ENCODE measurements at regions not wholly inside any gene's neighbourhood (a gene's known extent, or its start where the extent isn't known, plus 50 kb on each side); places are given as distances from the start of the nearest gene placed in this dataset.
"Not testable (repeated sequence)": the region's sequence is repeated elsewhere in the genome, so short reads cannot be mapped to it uniquely, and the experiment has no call there.

- Histone ChIP-seq H3K4me1 (replicated peaks in 1 of 2) (peaks cover 34 to 49% of the 10 kb centered on the region in 2 donors), H3K27ac (peak overlapping the region in 1 of 2 donors; percentile 52), H3K4me3 (no peak overlapping the region)
- in situ Hi-C loops (cut with MboI; ENCODE audit: low pct_unique_long_range_greater_than_20kb in 2 of 9, low sequenced_read_pairs in 9 of 9, unreplicated experiment in 9 of 9) = no loop called here
- 80 to 100% (median 89%) methylated on average over 1 to 3 of the region's 3 CpGs; no CpG with 5 or more reads in 2 of the 10 experiments for WGBS, 10 experiments
- peak in 5 of 8 experiments; percentile 32 to 65 (median 50) for ATAC-seq (replicated peaks in 6 of 8)
Observed at GRCh38 chr1:232579958-232580941, 49.7 kb downstream of the SIPA1L2 start.

DNA sequence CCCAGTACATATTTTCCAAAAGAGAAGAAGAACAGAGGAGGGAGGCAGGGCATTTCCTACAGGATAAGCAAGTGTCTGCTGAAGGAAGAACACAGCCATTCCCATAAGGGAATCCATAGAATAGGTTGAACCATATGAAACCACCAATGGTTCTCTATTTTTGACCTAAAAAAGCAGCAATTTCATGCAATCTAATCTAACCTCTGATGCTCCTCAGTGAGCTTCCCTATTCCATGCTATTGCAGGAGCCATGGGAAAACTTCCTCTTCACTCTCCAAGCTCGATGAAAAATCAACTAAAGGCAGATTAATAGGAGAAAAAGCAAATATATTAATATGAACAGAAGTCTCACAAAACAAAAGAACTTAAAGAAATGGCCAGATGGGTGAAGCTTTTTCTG lies 50.5 kb downstream of the SIPA1L2 start:
- Histone ChIP-seq H3K27ac (no peak overlapping the region), H3K4me1 (replicated peaks in 1 of 2) (peaks cover 33 to 47% of the 10 kb centered on the region in 2 donors), H3K4me3 (no peak overlapping the region)
- ATAC-seq (replicated peaks in 6 of 8) = no peak
- 25 to 100% (median 100%) methylated on average over 1 of the region's 1 CpG; no CpG with 5 or more reads in 3 of the 10 experiments for WGBS, 10 experiments
- in situ Hi-C loops (cut with MboI; ENCODE audit: low pct_unique_long_range_greater_than_20kb in 2 of 9, low sequenced_read_pairs in 9 of 9, unreplicated experiment in 9 of 9) = no loop called here

DNA sequence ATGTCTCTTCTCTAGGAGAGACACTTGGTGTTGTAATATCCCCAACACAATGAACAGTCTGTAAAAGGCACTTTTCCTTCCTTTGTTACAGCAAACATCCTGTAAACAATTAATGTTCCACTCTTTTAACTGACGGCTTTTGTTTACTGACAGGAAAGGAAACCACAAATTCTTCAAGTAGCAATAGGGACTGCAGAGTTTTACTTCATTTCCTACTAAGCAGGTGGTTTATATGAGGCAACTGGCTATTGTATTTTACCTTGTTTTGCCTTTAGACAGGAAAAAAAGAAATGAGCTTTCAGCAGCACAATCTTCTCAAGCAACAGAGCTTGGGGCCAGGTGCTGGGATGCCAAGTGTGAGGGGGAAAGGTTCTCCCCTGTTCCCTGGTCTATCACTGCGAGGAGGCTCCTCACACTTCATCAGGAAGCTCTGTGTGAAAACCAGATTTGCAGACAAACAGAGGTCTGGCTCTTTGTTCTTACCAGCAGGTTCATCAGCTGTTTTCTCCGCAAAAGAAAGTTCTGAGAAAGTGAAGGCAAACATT lies 51.2 kb downstream of the SIPA1L2 start:
- in situ Hi-C loops (cut with MboI; ENCODE audit: low pct_unique_long_range_greater_than_20kb in 2 of 9, low sequenced_read_pairs in 9 of 9, unreplicated experiment in 9 of 9) = no loop called here
- Histone ChIP-seq H3K4me1 (replicated peaks in 1 of 2) (peaks cover 33 to 47% of the 10 kb centered on the region in 2 donors), H3K4me3 (no peak overlapping the region), H3K27ac (no peak overlapping the region)
- ATAC-seq (replicated peaks in 6 of 8) = peak in 3 of 8 experiments; percentile 38 to 78 (median 65)
- 25 to 100% (median 45%) methylated on average over 1 to 3 of the region's 3 CpGs for WGBS, 10 experiments

DNA sequence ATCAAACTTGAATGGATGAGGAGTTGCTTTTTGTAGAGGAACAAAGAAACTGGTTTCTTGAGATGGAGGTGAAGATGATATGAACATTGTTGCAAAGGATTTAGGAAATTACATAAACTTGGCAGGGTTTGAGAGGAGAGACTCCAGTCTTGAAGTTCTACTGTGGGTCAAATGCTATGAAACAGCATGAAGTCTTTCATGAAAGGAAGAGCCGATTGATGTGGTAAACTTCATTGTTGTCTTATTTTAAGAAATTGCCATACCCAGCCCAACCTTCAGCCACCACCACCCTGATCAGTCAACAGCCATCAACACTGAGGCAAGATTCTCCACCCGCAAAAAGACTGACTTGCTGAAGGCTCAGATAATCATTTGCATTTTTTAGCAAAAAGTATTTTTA lies 52.2 kb downstream of the SIPA1L2 start:
- 0 to 71% (median 45%) methylated on average over 1 to 2 of the region's 2 CpGs; no CpG with 5 or more reads in 1 of the 10 experiments for WGBS, 10 experiments
- no peak overlapping the region for H3K27ac ChIP-seq

DNA sequence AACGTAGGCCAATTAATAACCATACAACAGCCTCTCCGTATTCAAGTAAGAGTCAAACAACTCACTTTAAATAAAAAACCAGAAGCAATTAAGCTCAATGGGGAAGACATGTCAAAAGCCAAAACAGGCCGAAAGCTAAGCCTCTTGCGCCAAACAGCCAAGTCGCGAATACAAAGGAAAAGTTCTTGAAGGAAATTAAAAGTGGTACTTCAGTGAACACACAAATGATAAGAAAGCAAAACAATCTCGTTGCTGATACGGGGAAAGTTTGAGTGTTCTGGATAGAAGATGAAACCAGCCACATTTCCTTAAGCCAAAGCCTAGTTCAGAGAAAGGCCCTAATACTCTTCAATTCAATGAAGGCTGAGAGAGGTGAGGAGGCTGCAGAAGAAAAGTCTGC lies 53.4 kb downstream of the SIPA1L2 start:
- H3K4me1 ChIP-seq (replicated peaks in 1 of 2) = peaks cover 33 to 53% of the 10 kb centered on the region in 2 donors
- H3K4me3 ChIP-seq = no peak overlapping the region
- no peak overlapping the region for H3K27ac ChIP-seq
- ATAC-seq (replicated peaks in 6 of 8) = no peak
- WGBS, 10 experiments = 72 to 100% (median 85%) methylated on average over 1 to 8 of the region's 8 CpGs; no CpG with 5 or more reads in 1 of the 10 experiments
- in situ Hi-C loops (cut with MboI; ENCODE audit: low pct_unique_long_range_greater_than_20kb in 2 of 9, low sequenced_read_pairs in 9 of 9, unreplicated experiment in 9 of 9) = no loop called here

More for the DNA sequence above, 52.2 kb downstream of the SIPA1L2 start:
- ATAC-seq (replicated peaks in 6 of 8) = peak in 3 of 8 experiments; percentile 10 to 52 (median 45)
- in situ Hi-C loops (cut with MboI; ENCODE audit: low pct_unique_long_range_greater_than_20kb in 2 of 9, low sequenced_read_pairs in 9 of 9, unreplicated experiment in 9 of 9) = no loop called here
- Histone ChIP-seq H3K4me3 (no peak overlapping the region), H3K4me1 (replicated peaks in 1 of 2) (peaks cover 33 to 49% of the 10 kb centered on the region in 2 donors)

DNA sequence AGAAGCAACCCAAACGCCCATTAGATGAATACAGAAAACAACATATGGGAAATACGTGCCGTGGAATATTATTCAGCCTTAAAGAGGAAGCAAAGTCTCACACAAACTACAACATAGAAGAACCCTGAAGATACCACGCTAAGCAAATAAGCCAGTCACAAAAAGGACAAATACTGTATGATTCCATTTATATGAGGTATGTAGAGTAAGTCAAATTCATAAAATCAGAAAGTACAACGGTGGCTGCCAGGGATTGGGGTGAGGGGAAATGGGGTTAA lies 54.2 kb downstream of the SIPA1L2 start:
- WGBS, 10 experiments = 25 to 100% (median 83%) methylated on average over 1 to 5 of the region's 5 CpGs; no CpG with 5 or more reads in 1 of the 10 experiments
- ATAC-seq (replicated peaks in 6 of 8) = no peak
- Histone ChIP-seq H3K4me1 (replicated peaks in 1 of 2) (peaks cover 28 to 52% of the 10 kb centered on the region in 2 donors), H3K27ac (no peak overlapping the region), H3K4me3 (no peak overlapping the region)
- in situ Hi-C loops (cut with MboI; ENCODE audit: low pct_unique_long_range_greater_than_20kb in 2 of 9, low sequenced_read_pairs in 9 of 9, unreplicated experiment in 9 of 9) = no loop called here

GRCh38 chr1:232574889-232575762 lies 54.8 kb downstream of the SIPA1L2 start:
- in situ Hi-C loops (cut with MboI; ENCODE audit: low pct_unique_long_range_greater_than_20kb in 2 of 9, low sequenced_read_pairs in 9 of 9, unreplicated experiment in 9 of 9) = no loop called here
- Histone ChIP-seq H3K4me1 (replicated peaks in 1 of 2) (peaks cover 23 to 47% of the 10 kb centered on the region in 2 donors), H3K27ac (no peak overlapping the region), H3K4me3 (no peak overlapping the region)
- peak in 4 of 8 experiments; percentile 32 to 85 (median 35) for ATAC-seq (replicated peaks in 6 of 8)
- WGBS, 10 experiments = 0 to 94% (median 88%) methylated on average over 3 to 12 of the region's 12 CpGs

DNA sequence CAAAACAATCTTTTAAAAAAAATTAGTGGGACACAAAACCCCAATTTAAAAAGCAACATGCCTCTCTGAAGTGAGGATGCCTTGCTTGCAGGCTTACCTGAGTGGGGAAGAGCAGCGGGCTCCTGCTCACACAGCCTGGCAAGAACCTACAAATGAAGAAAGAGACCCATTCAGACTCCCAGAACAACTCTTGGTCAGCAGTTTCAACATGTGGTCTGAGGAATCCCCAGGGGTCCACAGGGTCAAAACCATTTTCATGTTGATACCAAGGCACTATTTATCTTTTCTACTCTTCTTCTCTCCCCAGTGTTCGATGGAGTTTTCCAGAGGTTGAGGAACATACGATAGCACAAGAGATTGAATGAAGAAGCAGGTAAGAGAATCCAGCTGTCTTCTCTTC lies 55.9 kb downstream of the SIPA1L2 start:
- ATAC-seq (replicated peaks in 6 of 8) = no peak
- H3K27ac ChIP-seq = no peak overlapping the region
- no peak overlapping the region for H3K4me3 ChIP-seq
- peaks cover 15 to 36% of the 10 kb centered on the region in 2 donors for H3K4me1 ChIP-seq (replicated peaks in 1 of 2)
- in situ Hi-C loops (cut with MboI; ENCODE audit: low pct_unique_long_range_greater_than_20kb in 2 of 9, low sequenced_read_pairs in 9 of 9, unreplicated experiment in 9 of 9) = no loop called here
- WGBS, 10 experiments = 77 to 100% (median 88%) methylated on average over 1 to 3 of the region's 3 CpGs; no CpG with 5 or more reads in 1 of the 10 experiments

DNA sequence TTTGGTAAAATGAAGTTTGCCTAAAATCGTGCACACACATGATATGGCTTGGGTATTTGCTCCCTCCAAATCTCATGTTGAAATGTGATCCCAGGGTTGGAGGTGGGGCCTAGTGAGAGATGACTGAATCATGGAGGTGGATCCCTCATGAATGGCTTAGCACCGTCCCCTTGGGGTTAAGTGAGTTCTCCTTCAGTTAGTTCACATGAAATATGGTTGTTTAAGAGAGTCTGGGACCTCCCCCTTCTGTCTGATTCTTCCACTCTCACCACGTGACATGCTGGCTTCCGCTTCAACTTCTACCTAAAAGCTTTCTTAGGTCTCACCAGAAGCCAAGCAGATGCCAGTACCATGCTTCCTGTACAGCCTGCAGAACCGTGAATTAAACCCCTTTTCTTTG lies 58.4 kb downstream of the SIPA1L2 start:
- ATAC-seq (replicated peaks in 6 of 8) = peak in 7 of 8 experiments; percentile 26 to 100 (median 94)
- H3K4me1 ChIP-seq (replicated peaks in 1 of 2) = peaks cover 11 to 19% of the 10 kb centered on the region in 2 donors
- H3K4me3 ChIP-seq = no peak overlapping the region
- in situ Hi-C loops (cut with MboI; ENCODE audit: low pct_unique_long_range_greater_than_20kb in 2 of 9, low sequenced_read_pairs in 9 of 9, unreplicated experiment in 9 of 9) = no loop called here
- 40 to 94% (median 60%) methylated on average over 1 to 5 of the region's 5 CpGs for WGBS, 10 experiments
- no peak overlapping the region for H3K27ac ChIP-seq

DNA sequence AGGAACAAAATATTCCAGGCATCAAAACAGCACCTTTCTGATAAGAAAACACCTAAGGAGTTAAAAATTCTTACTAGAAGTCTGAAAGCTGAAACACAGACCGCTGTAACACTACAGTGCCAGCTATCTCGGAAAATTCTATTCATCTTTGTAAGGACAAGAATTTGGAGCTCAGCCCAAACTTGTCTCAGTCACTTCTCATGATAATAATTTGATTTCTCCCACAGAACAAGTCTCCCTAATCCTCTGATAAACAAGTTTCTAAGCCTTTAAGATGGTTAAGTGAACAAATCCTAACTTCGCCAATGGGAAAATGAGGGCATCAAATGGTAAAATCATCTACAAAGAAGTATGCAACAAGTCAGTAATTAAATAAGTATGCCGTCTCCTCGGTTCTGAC lies 59.9 kb downstream of the SIPA1L2 start:
- Histone ChIP-seq H3K27ac (no peak overlapping the region), H3K4me3 (no peak overlapping the region), H3K4me1 (replicated peaks in 1 of 2) (peaks cover 11 to 23% of the 10 kb centered on the region in 2 donors)
- ATAC-seq (replicated peaks in 6 of 8) = no peak
- in situ Hi-C loops (cut with MboI; ENCODE audit: low pct_unique_long_range_greater_than_20kb in 2 of 9, low sequenced_read_pairs in 9 of 9, unreplicated experiment in 9 of 9) = no loop called here
- 51 to 100% (median 90%) methylated on average over 3 to 5 of the region's 5 CpGs; no CpG with 5 or more reads in 1 of the 10 experiments for WGBS, 10 experiments

DNA sequence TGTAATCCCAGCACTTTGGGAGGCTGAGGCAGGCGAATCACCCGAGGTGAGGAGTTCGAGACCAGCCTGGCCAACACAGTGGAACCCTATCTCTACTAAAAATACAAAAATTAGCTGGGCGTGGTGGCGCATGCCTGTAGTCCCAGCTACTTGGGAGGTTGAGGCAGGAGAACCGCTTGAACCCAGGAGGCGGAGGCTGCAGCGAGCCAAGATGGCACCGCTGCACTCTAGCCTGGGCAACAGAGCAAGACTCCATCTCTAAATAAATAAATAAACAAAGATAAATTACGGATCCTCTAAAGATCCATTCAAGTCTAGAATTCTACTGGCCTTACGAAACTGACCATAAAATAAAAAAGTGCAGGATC lies 60.4 kb downstream of the SIPA1L2 start:
- ATAC-seq (replicated peaks in 6 of 8); H3K27ac ChIP-seq; in situ Hi-C loops (cut with MboI; ENCODE audit: low pct_unique_long_range_greater_than_20kb in 2 of 9, low sequenced_read_pairs in 9 of 9, unreplicated experiment in 9 of 9); H3K4me3 ChIP-seq: not testable (repeated sequence)
- WGBS, 10 experiments = 73 to 100% (median 99%) methylated on average over 1 to 10 of the region's 11 CpGs; no CpG with 5 or more reads in 2 of the 10 experiments
- H3K4me1 ChIP-seq (replicated peaks in 1 of 2) = peaks cover 11 to 23% of the 10 kb centered on the region in 2 donors

GRCh38 chr1:232568906-232569553 lies 60.9 kb downstream of the SIPA1L2 start:
- peaks cover 11 to 23% of the 10 kb centered on the region in 2 donors for H3K4me1 ChIP-seq (replicated peaks in 1 of 2)
- peak in 2 of 8 experiments; percentile 56 to 71 for ATAC-seq (replicated peaks in 6 of 8)
- WGBS, 10 experiments = 82 to 100% (median 92%) methylated on average over 1 to 9 of the region's 9 CpGs; no CpG with 5 or more reads in 2 of the 10 experiments
- no peak overlapping the region for H3K27ac ChIP-seq
- H3K4me3 ChIP-seq = no peak overlapping the region
- in situ Hi-C loops (cut with MboI; ENCODE audit: low pct_unique_long_range_greater_than_20kb in 2 of 9, low sequenced_read_pairs in 9 of 9, unreplicated experiment in 9 of 9) = no loop called here

Data from motor neuron (in vitro differentiated cells).